SU-DHL-6 (cell line): ENCODE measurements at regions not wholly inside any gene's neighbourhood (a gene's known extent, or its start where the extent isn't known, plus 50 kb on each side); places are given as distances from the start of the nearest gene placed in this dataset.

ENCODE experiments used
- H2AFZ ChIP-seq: fragments of 200-600 bp; sonication (generic); 2 replicates; pipeline ENCODE4 v1.6.1; 2014; ENCODE audit warnings: low read depth, mild to moderate bottlenecking, moderate library complexity, mixed read lengths, antibody characterized with exemption, low read length; ENCODE audit not compliant: severe bottlenecking
- H3F3A ChIP-seq: fragments of 200-600 bp; shearing (Covaris generic); 2 replicates; pipeline ENCODE4 v1.6.0; 2016; ENCODE audit warnings: antibody characterized with exemption, mild to moderate bottlenecking; ENCODE audit not compliant: insufficient read depth
- H3K27ac ChIP-seq: fragments of 200-600 bp; sonication (generic); 2 replicates; pipeline ENCODE4 v1.5.1; 2016; ENCODE audit warnings: low read depth, mild to moderate bottlenecking, low read length, moderate library complexity, mixed read lengths
- H3K27me3 ChIP-seq: fragments of 200-600 bp; sonication (generic), shearing (Covaris generic); 2 replicates; pipeline ENCODE4 v1.6.0; 2014; ENCODE audit warnings: mild to moderate bottlenecking, low read length
- H3K36me3 ChIP-seq: fragments of 200-600 bp; sonication (generic); 2 replicates; pipeline ENCODE4 v1.6.1; 2014; ENCODE audit warnings: mild to moderate bottlenecking, low read length, mixed read lengths
- H3K4me2 ChIP-seq: fragments of 300-600, 200-600 bp; shearing (Covaris generic), sonication (generic); 2 replicates; pipeline ENCODE4 v1.6.0; 2014; ENCODE audit warnings: low read length, low read depth, mild to moderate bottlenecking; ENCODE audit not compliant: poor library complexity, severe bottlenecking
- H3K4me3 ChIP-seq: fragments of 200-600 bp; sonication (generic); 2 replicates; pipeline ENCODE4 v1.5.1; 2014; ENCODE audit warnings: antibody characterized with exemption, low read length, mild to moderate bottlenecking, mixed read lengths; ENCODE audit not compliant: insufficient read depth, poor library complexity, severe bottlenecking
- H3K79me2 ChIP-seq: fragments of 200-600 bp; sonication (generic); 2 replicates; pipeline ENCODE4 v1.6.1; 2014; ENCODE audit warnings: mild to moderate bottlenecking, low read length, moderate library complexity; ENCODE audit not compliant: insufficient read depth
- H3K9ac ChIP-seq: fragments of 200-600 bp; sonication (generic); 2 replicates; pipeline ENCODE4 v1.7.0; 2014; ENCODE audit warnings: mild to moderate bottlenecking, low read length
- H3K9me2 ChIP-seq: fragments of 200-600 bp; sonication (generic); replicated peaks from 2 replicates; pipeline ENCODE4 v1.6.1; 2014; ENCODE audit warnings: low read length; ENCODE audit not compliant: insufficient read depth
- H3K9me3 ChIP-seq: fragments of 200-600 bp; sonication (generic); 2 replicates; pipeline ENCODE4 v1.6.1; 2014; ENCODE audit warnings: low read length, mixed read lengths; ENCODE audit not compliant: insufficient read depth
- H4K20me1 ChIP-seq: fragments of 200-600 bp; sonication (generic); 2 replicates; pipeline ENCODE4 v1.6.1; 2014; ENCODE audit warnings: low read depth, mild to moderate bottlenecking, antibody characterized with exemption, low read length, moderate library complexity, mixed read lengths
- CTCF ChIP-seq: fragments of 200-600 bp; sonication (generic); IDR thresholded peaks from one replicate; pipeline ENCODE4 v1.5.1; 2017; ENCODE audit warnings: antibody characterized with exemption, mild to moderate bottlenecking, low read length, moderate library complexity; ENCODE audit not compliant: insufficient read depth, poor library complexity, severe bottlenecking
- EZH2phosphoT487 ChIP-seq: fragments of 200-600 bp; sonication (generic), shearing (Covaris generic); conservative IDR thresholded peaks from 2 replicates; pipeline ENCODE4 v1.6.1; 2018; ENCODE audit warnings: mild to moderate bottlenecking, antibody characterized with exemption, low read length, moderate library complexity, mixed read lengths

GRCh38 chr7:94182721-94183120 lies 178.6 kb upstream of the BET1 start:
- Histone ChIP-seq H3K9me3 (no peaks in the 10 kb centered on the region), H3K4me3 (no peak overlapping the region), H2AFZ (no peak overlapping the region), H3K9ac (no peak overlapping the region), H3K27ac (no peak overlapping the region), H3K4me2 (no peak overlapping the region), H3K79me2 (no peaks in the 10 kb centered on the region), H3K9me2 (no peaks in the 10 kb centered on the region), H4K20me1 (no peaks in the 10 kb centered on the region), H3F3A (no peaks in the 10 kb centered on the region), H3K27me3 (no peaks in the 10 kb centered on the region), H3K36me3 (no peaks in the 10 kb centered on the region)
- TF ChIP-seq CTCF (no peak), EZH2phosphoT487 (no peak)

GRCh38 chr7:94183289-94183749 lies 179.2 kb upstream of the BET1 start:
- H3K36me3 ChIP-seq = no peaks in the 10 kb centered on the region
- H3F3A ChIP-seq = no peaks in the 10 kb centered on the region
- no peaks in the 10 kb centered on the region for H3K27me3 ChIP-seq
- H4K20me1 ChIP-seq = no peaks in the 10 kb centered on the region
- H3K27ac ChIP-seq = no peak overlapping the region
- H3K4me2 ChIP-seq = no peak overlapping the region
- no peaks in the 10 kb centered on the region for H3K9me2 ChIP-seq
- no peak overlapping the region for H3K9ac ChIP-seq
- H3K4me3 ChIP-seq = no peak overlapping the region
- TF ChIP-seq EZH2phosphoT487 (no peak), CTCF (no peak)
- no peak overlapping the region for H2AFZ ChIP-seq
- H3K9me3 ChIP-seq = no peaks in the 10 kb centered on the region
- H3K79me2 ChIP-seq = no peaks in the 10 kb centered on the region

GRCh38 chr7:94183891-94184290 lies 179.7 kb upstream of the BET1 start:
- Histone ChIP-seq H2AFZ (no peak overlapping the region), H3K4me2 (no peak overlapping the region), H3K9me3 (no peaks in the 10 kb centered on the region), H3K36me3 (no peaks in the 10 kb centered on the region), H4K20me1 (no peaks in the 10 kb centered on the region), H3F3A (no peaks in the 10 kb centered on the region), H3K9ac (no peak overlapping the region), H3K27ac (no peak overlapping the region), H3K4me3 (no peak overlapping the region), H3K79me2 (no peaks in the 10 kb centered on the region), H3K27me3 (no peaks in the 10 kb centered on the region), H3K9me2 (no peaks in the 10 kb centered on the region)
- no peak for TF ChIP-seq CTCF
- no peak for TF ChIP-seq EZH2phosphoT487

- no peaks in the 10 kb centered on the region for H3K36me3 ChIP-seq
- TF ChIP-seq CTCF (no peak), EZH2phosphoT487 (no peak)
Measured at GRCh38 chr7:94188350-94188749, 184.2 kb upstream of the BET1 start.

More at GRCh38 chr7:94188350-94188749, 184.2 kb upstream of the BET1 start:
- Histone ChIP-seq H3K9me2 (no peaks in the 10 kb centered on the region), H3K27ac (no peak overlapping the region), H3K79me2 (no peaks in the 10 kb centered on the region), H3K4me2 (no peak overlapping the region), H3K4me3 (no peak overlapping the region), H2AFZ (no peak overlapping the region), H4K20me1 (no peaks in the 10 kb centered on the region), H3K27me3 (no peaks in the 10 kb centered on the region), H3K9ac (no peak overlapping the region), H3K9me3 (no peaks in the 10 kb centered on the region), H3F3A (no peaks in the 10 kb centered on the region)
